ENCODE measurements at regions not wholly inside any gene's neighbourhood (a gene's known extent, or its start where the extent isn't known, plus 50 kb on each side); places are given as distances from the start of the nearest gene placed in this dataset.
"Not testable (repeated sequence)": the region's sequence is repeated elsewhere in the genome, so short reads cannot be mapped to it uniquely, and the experiment has no call there.

GRCh38 chr20:26373066-26373465 is 676.4 kb upstream of the ZNF337 start:
- not testable (repeated sequence) for FAIRE-seq

- no peak for FAIRE-seq
Observed at GRCh38 chr20:26354511-26354910, 657.9 kb upstream of the ZNF337 start.

GRCh38 chr20:26347396-26347795 is 650.7 kb upstream of the ZNF337 start:
- FAIRE-seq = no peak

GRCh38 chr20:26340460-26341065 is 643.9 kb upstream of the ZNF337 start:
- not testable (repeated sequence) for FAIRE-seq

- FAIRE-seq = no peak
Observed at GRCh38 chr20:26324177-26324576, 627.5 kb upstream of the ZNF337 start.

- FAIRE-seq = no peak
Observed at GRCh38 chr20:26315054-26315453, 618.4 kb upstream of the ZNF337 start.

GRCh38 chr20:26309720-26310119 is 613.1 kb upstream of the ZNF337 start:
- not testable (repeated sequence) for FAIRE-seq

GRCh38 chr20:26308961-26309360 is 612.3 kb upstream of the ZNF337 start:
- no peak for FAIRE-seq

GRCh38 chr20:26295006-26295405 is 598.4 kb upstream of the ZNF337 start:
- no peak for FAIRE-seq

- not testable (repeated sequence) for FAIRE-seq
Observed at GRCh38 chr20:26288379-26289061, 591.9 kb upstream of the ZNF337 start.

GRCh38 chr20:26279238-26279637 is 582.6 kb upstream of the ZNF337 start:
- no peak for FAIRE-seq

GRCh38 chr20:26277339-26277738 is 580.7 kb upstream of the ZNF337 start:
- no peak for FAIRE-seq

- no peak for FAIRE-seq
Observed at GRCh38 chr20:26276554-26277210, 580.0 kb upstream of the ZNF337 start.

GRCh38 chr20:26268762-26269161 is 572.1 kb upstream of the ZNF337 start:
- FAIRE-seq = not testable (repeated sequence)

- not testable (repeated sequence) for FAIRE-seq
Observed at GRCh38 chr20:26260925-26261324, 564.3 kb upstream of the ZNF337 start.

GRCh38 chr20:26252311-26252975 is 555.8 kb upstream of the ZNF337 start:
- FAIRE-seq = not testable (repeated sequence)

GRCh38 chr20:26251376-26251775 is 554.7 kb upstream of the ZNF337 start:
- not testable (repeated sequence) for FAIRE-seq

GRCh38 chr20:26250249-26251114 is 553.8 kb upstream of the ZNF337 start:
- FAIRE-seq = not testable (repeated sequence)

GRCh38 chr20:26243731-26244130 is 547.1 kb upstream of the ZNF337 start:
- FAIRE-seq = no peak

GRCh38 chr20:26220609-26221008 is 524.0 kb upstream of the ZNF337 start:
- peak; percentile 6 for FAIRE-seq

GRCh38 chr20:26219546-26219945 is 522.9 kb upstream of the ZNF337 start:
- FAIRE-seq = not testable (repeated sequence)

GRCh38 chr20:26218301-26218700 is 521.6 kb upstream of the ZNF337 start:
- FAIRE-seq = no peak
